Ectodermal cell (in vitro differentiated cells): ENCODE measurements at regions not wholly inside any gene's neighbourhood (a gene's known extent, or its start where the extent isn't known, plus 50 kb on each side); places are given as distances from the start of the nearest gene placed in this dataset.
A peak's percentile ranks its signal among the peaks of the same experiment; 100 is the strongest.

ENCODE experiments used
- H3K27ac ChIP-seq: 2 replicates; pipeline ENCODE4 v1.7.0; 2013; ENCODE audit warnings: mild to moderate bottlenecking, low read depth, low read length; ENCODE audit not compliant: insufficient read depth, poor library complexity, severe bottlenecking
- H3K27me3 ChIP-seq: 2 replicates; pipeline ENCODE4 v1.7.0; 2013; ENCODE audit warnings: mild to moderate bottlenecking, low read length; ENCODE audit not compliant: insufficient read depth, control insufficient read depth, poor library complexity, severe bottlenecking
- H3K36me3 ChIP-seq: one replicate; pipeline ENCODE4 v1.7.0; 2013; ENCODE audit warnings: low read length; ENCODE audit not compliant: control insufficient read depth, insufficient read depth
- H3K4me1 ChIP-seq: one replicate; pipeline ENCODE4 v1.7.0; 2013; ENCODE audit warnings: low read length; ENCODE audit not compliant: control insufficient read depth, insufficient read depth
- H3K4me3 ChIP-seq: 2 replicates; pipeline ENCODE4 v1.7.0; 2013; ENCODE audit warnings: low read depth, low read length, control low read depth; ENCODE audit not compliant: insufficient read depth
- H3K9me3 ChIP-seq: 2 replicates; pipeline ENCODE4 v1.7.0; 2013; ENCODE audit warnings: mild to moderate bottlenecking, low read length, moderate library complexity; ENCODE audit not compliant: control insufficient read depth
- WGBS, 2 experiments: methylation state at CpG; one replicate each; pipeline ENCODE4 v1.1.7; 2013; ENCODE audit warnings: missing lambda C conversion rate in 2 of 2; 5-methylcytosine and 5-hydroxymethylcytosine counted together

DNA sequence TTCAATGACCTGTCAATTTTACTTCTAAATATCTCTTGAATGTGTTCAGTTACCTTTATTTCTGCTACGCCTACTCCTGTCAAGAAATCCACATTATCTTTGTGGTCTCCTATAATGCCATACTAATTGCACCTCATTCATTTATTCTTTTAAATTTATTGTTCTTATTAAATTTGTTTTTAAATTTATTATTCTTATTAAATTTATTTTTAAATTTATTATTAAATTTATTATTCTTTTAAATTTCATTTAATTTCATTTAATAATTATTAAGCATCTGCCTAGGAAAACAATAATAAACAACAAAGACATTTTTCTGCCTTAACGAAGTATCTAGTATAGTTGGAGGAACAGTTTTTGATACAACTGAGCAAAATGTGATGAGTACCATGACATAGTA is 211.7 kb downstream of the ZPLD1 start:
- H3K27me3 ChIP-seq: no peaks in the 10 kb centered on the region
- no peak overlapping the region for H3K27ac ChIP-seq
- no peaks in the 10 kb centered on the region for H3K36me3 ChIP-seq
- H3K4me3 ChIP-seq: no peak overlapping the region
- no peaks in the 10 kb centered on the region for H3K4me1 ChIP-seq
- no peaks in the 10 kb centered on the region for H3K9me3 ChIP-seq
- 90 to 100% methylated on average over 1 to 2 of the region's 2 CpGs for WGBS, 2 experiments

- Histone ChIP-seq H3K36me3 (no peaks in the 10 kb centered on the region), H3K4me3 (no peak overlapping the region), H3K4me1 (no peaks in the 10 kb centered on the region), H3K27me3 (no peaks in the 10 kb centered on the region), H3K27ac (no peak overlapping the region), H3K9me3 (no peaks in the 10 kb centered on the region)
- WGBS, 2 experiments: 92 to 95% methylated on average over 3 of the region's 3 CpGs
These were observed 225.8 kb downstream of the ZPLD1 start for GRCh38 chr3:102660653-102661052.

DNA sequence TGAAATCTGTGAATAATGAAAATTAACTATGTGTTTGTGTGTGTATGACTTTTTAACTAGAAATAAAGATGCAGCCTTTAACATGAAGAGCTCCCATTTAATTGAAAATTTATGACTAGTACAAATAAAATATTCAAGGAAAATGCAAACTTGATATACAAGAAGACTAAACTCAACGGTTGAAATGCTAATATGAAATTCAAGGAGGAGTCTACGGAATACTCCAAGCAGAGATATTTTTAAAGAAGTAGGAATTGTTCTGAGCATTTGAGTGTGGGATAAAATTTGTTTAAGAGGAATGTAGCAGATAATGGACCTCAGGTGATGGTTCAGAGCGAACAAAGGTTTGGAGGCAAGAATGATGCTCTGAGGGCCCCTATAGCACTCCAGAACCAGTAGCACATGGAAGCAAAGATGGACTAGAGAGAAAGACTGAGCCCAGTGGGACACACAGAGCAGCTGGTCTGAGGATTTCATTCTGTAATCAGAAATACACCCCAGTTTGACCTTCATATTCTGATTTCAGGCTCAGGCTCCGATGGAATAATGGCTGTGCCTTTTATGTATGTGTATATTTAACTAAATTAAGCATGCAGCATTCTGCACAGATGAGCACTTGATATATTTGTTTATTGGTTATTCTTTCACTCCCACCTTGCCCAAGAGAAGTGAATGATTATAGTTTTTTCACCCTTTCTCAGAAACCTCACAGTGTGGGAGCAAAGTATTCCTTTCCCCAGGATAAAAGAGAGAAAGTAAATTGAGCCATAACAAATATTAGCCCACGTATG is 227.1 kb downstream of the ZPLD1 start:
- Histone ChIP-seq H3K9me3 (no peaks in the 10 kb centered on the region), H3K4me3 (no peak overlapping the region), H3K27ac (no peak overlapping the region), H3K4me1 (no peaks in the 10 kb centered on the region), H3K27me3 (no peaks in the 10 kb centered on the region), H3K36me3 (no peaks in the 10 kb centered on the region)
- 92 to 97% methylated on average over 4 to 5 of the region's 5 CpGs for whole genome bisulfite sequencing, 2 experiments

- no peak overlapping the region for H3K27ac ChIP-seq
- H3K4me3 ChIP-seq: no peak overlapping the region
- H3K36me3 ChIP-seq: no peaks in the 10 kb centered on the region
- no peaks in the 10 kb centered on the region for H3K4me1 ChIP-seq
- no peaks in the 10 kb centered on the region for H3K9me3 ChIP-seq
- no peaks in the 10 kb centered on the region for H3K27me3 ChIP-seq
These were observed 227.6 kb downstream of the ZPLD1 start for GRCh38 chr3:102662498-102662772.

DNA sequence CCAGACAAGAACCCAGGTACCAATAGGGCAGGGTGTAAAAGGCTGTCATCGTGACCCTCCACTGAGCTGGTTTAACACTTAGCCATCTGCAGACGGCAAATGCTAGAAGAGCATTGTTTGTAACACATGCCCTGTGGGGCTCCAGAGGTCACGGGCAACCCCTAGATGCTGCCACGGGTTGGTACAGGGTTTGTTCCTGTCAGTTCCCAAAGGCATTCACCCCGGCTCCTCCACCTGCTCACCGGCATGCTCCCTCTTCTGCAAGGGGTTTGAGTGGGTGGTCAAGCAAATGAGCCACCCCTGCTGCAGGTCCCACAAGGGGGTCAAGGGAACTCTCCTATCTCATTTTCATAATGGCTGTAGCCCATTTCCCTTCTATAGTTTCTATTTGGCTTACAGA is 229.3 kb downstream of the ZPLD1 start:
- Histone ChIP-seq H3K36me3 (no peaks in the 10 kb centered on the region), H3K9me3 (no peaks in the 10 kb centered on the region), H3K27me3 (no peaks in the 10 kb centered on the region), H3K4me1 (no peaks in the 10 kb centered on the region), H3K4me3 (no peak overlapping the region), H3K27ac (no peak overlapping the region)
- WGBS, 2 experiments: 96 to 97% methylated on average over 6 of the region's 6 CpGs

DNA sequence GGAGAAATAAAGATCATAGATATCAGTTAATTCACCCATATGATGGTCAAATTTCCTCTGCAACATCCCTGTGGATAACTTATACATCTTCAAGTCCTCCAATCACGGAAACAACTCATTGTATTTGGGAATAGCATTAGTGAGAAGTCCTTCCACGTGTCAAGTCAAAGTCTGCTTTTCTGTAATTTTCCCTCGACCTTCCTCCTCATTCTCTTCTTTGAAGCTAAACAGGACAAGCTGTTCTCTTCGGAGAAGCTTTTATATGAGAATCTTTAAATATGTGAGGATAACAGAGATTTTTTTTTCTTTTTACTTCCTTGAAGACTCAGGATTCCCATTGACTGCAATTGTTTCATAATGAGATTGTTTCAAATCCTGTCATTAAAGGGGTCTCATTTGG is 230.4 kb downstream of the ZPLD1 start:
- Histone ChIP-seq H3K4me3 (no peak overlapping the region), H3K4me1 (no peaks in the 10 kb centered on the region), H3K27me3 (no peaks in the 10 kb centered on the region), H3K36me3 (no peaks in the 10 kb centered on the region), H3K27ac (no peak overlapping the region), H3K9me3 (no peaks in the 10 kb centered on the region)
- 85 to 91% methylated on average over 3 to 4 of the region's 4 CpGs for WGBS, 2 experiments

GRCh38 chr3:102668247-102668646 is 233.4 kb downstream of the ZPLD1 start:
- WGBS, 2 experiments: 90 to 92% methylated on average over 4 of the region's 4 CpGs
- H3K9me3 ChIP-seq: no peaks in the 10 kb centered on the region

GRCh38 chr3:102670986-102671385 is 236.2 kb downstream of the ZPLD1 start:
- Histone ChIP-seq H3K4me1 (peaks cover 11% of the 10 kb centered on the region), H3K36me3 (no peaks in the 10 kb centered on the region), H3K27me3 (no peaks in the 10 kb centered on the region), H3K27ac (no peak overlapping the region), H3K4me3 (no peak overlapping the region), H3K9me3 (no peaks in the 10 kb centered on the region)
- WGBS, 2 experiments: 86 to 88% methylated on average over 1 to 2 of the region's 2 CpGs

More at GRCh38 chr3:102668247-102668646, 233.4 kb downstream of the ZPLD1 start:
- H3K36me3 ChIP-seq: no peaks in the 10 kb centered on the region
- no peaks in the 10 kb centered on the region for H3K4me1 ChIP-seq
- H3K27me3 ChIP-seq: no peaks in the 10 kb centered on the region
- H3K27ac ChIP-seq: no peak overlapping the region
- no peak overlapping the region for H3K4me3 ChIP-seq

DNA sequence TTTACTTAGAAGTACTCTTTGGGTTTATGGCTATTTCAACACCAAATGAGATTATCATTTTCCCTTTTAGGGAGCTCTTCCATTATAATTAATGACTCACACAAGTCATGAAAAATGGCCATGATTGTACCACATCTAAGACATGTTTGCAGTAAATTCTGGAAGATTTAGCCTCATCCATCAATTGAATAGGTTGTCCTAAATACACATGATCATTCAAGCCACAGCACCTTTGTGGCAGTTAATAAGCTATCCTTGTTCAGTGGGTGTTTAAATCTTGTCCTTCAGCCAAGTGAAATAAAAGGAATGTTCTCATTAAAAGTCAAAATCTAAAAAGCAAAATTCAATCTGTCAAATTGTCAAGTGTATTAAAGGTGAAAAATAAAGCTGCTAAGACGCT is 237.5 kb downstream of the ZPLD1 start:
- Histone ChIP-seq H3K9me3 (no peaks in the 10 kb centered on the region), H3K27ac (no peak overlapping the region)
- WGBS, 2 experiments: 91 to 94% methylated on average over 1 of the region's 1 CpG

DNA sequence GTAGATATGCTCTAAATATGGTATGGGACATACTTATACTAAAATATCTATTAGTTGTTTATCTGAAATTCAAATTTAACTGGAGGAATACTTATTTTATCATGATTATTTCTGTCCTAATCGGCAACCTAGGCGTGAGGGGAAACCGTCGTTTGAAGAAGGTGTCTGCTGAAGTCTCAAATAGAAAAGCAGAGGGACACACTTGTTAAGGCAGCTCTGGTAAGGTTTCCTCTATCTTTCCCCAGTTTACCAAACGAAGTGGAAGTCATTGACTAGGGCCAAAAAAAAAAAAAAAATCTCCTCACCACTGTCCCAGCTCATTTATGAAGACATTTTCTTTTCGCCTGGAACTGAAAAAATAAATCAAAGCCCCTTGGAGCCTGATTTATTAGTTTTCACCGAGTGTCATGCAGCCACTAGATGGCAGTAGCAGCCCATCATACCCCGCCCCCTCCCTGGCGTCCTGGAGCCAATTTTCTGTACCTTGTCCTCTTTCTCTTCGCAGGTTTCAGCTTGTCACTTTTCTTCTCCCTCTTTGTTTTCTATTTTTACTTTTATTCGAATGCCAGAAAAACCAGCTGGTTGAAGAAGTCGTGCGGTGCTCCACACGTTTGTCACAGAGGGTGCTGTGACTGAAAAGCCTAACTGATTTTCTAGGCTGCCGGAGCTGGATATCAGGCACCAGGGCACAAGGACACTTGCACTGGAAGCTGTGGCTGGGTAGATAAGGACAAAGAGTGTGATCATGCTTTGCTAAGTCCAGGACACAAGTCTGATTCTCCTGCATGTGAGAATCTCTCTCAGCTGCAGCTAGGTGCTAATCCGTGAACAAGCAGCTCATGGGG is 238.7 kb downstream of the ZPLD1 start:
- Histone ChIP-seq H3K27ac (peak overlapping the region; percentile 38), H3K27me3 (no peaks in the 10 kb centered on the region), H3K4me1 (peaks cover 11% of the 10 kb centered on the region), H3K36me3 (no peaks in the 10 kb centered on the region), H3K9me3 (no peaks in the 10 kb centered on the region), H3K4me3 (no peak overlapping the region)
- WGBS, 2 experiments: 32 to 35% methylated on average over 16 of the region's 16 CpGs

More for the DNA sequence above, 237.5 kb downstream of the ZPLD1 start:
- Histone ChIP-seq H3K27me3 (no peaks in the 10 kb centered on the region), H3K4me3 (no peak overlapping the region), H3K4me1 (peaks cover 11% of the 10 kb centered on the region), H3K36me3 (no peaks in the 10 kb centered on the region)
